ENCODE measurements at regions not wholly inside any gene's neighbourhood (a gene's known extent, or its start where the extent isn't known, plus 50 kb on each side); places are given as distances from the start of the nearest gene placed in this dataset.

DNA sequence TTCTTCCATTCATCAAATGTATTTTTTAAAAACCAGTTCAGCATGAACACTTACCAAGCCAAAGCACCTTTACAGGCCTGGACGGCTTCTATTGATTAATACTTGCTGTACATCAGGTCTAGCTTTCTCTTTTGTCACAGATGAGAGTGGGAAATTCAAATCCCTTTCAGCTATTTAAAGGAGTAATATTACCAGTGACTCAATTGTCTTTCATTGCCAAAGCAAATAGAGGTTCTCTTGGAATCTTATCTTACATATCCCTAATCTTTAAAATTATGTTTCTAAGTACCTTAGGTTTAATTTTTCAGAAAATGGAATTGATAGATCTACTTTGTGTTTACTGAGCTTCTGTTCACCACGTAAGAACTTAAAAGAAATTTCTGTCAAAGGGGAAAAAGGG lies 922.9 kb downstream of the NSUN3 start:
- no CpG with 5 or more reads among the region's 2 CpGs for WGBS (ENCODE audit: insufficient coverage)
- H3K27ac ChIP-seq (ENCODE audit: low read depth in 1 of 2, low read length in 2 of 2), result no peak overlapping the region

DNA sequence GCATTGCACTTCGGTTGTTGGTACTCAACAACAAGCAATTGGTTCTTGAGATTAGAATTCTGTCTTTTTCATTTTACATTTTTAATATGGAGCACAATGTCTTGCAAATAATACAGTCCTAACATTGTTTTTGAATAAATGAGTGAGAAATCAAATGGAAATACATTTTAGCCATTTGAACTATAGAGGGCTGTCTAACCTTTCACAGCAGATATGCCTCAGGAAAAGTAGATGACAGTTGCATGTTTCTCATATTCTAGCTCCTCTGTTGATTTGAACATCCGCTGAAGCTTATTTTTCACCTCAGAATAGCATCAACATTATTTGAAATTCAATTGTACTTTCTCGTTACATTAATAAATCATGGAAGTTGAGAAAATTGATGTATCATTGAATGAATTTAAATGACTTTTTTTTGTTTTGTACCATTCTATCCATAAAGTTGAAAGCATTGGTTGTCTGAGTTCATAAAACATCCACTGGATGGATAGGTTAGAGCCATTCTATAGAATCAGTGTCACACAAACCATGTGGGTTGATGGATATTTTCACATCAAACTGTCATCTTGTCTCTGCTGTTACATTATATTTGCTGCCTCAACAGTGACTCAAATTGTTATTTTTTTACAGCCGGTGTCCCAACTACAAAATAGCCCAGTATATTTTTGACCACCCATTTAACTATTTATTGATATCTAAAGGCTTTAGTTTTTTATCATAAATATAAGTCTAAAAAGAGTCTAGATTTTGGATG lies 928.3 kb downstream of the NSUN3 start:
- H3K36me3 ChIP-seq (replicated peaks in 1 of 2; ENCODE audit: control insufficient read depth in 1 of 2, insufficient read depth in 2 of 2, low read length in 2 of 2), result no peaks in the 10 kb centered on the region
- no CpG with 5 or more reads among the region's 4 CpGs for WGBS (ENCODE audit: insufficient coverage)
- H3K79me2 ChIP-seq (ENCODE audit: insufficient read depth, low read length), result no peaks in the 10 kb centered on the region
- H3K4me2 ChIP-seq (replicated peaks; ENCODE audit: extremely low read depth, low read length, poor library complexity, severe bottlenecking), result no peak overlapping the region
- TF ChIP-seq, protein P1, sequence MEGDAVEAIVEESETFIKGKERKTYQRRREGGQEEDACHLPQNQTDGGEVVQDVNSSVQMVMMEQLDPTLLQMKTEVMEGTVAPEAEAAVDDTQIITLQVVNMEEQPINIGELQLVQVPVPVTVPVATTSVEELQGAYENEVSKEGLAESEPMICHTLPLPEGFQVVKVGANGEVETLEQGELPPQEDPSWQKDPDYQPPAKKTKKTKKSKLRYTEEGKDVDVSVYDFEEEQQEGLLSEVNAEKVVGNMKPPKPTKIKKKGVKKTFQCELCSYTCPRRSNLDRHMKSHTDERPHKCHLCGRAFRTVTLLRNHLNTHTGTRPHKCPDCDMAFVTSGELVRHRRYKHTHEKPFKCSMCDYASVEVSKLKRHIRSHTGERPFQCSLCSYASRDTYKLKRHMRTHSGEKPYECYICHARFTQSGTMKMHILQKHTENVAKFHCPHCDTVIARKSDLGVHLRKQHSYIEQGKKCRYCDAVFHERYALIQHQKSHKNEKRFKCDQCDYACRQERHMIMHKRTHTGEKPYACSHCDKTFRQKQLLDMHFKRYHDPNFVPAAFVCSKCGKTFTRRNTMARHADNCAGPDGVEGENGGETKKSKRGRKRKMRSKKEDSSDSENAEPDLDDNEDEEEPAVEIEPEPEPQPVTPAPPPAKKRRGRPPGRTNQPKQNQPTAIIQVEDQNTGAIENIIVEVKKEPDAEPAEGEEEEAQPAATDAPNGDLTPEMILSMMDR (IDR thresholded peaks at IDR 0.05), result no peak
- Mint-ChIP-seq H3K4me3 (no peak overlapping the region), H3K9me3 (peaks cover 0 to 3% (median 0%) of the 10 kb centered on the region in 7 donors), H3K27ac (no peak overlapping the region), H3K36me3 (no peaks in the 10 kb centered on the region), H3K27me3 (ENCODE audit: low read depth in 3 of 3) (no peaks in the 10 kb centered on the region), H3K4me1 (no peaks in the 10 kb centered on the region)
- no peaks in the 10 kb centered on the region for H3K9me3 ChIP-seq (replicated peaks in 1 of 2; ENCODE audit: control insufficient read depth in 1 of 2, insufficient read depth in 1 of 2, low read length in 2 of 2)
- no peak overlapping the region for H2AFZ ChIP-seq (ENCODE audit: insufficient read depth, low read depth, low read length, poor library complexity, severe bottlenecking)
- no peak overlapping the region for H3K9ac ChIP-seq (ENCODE audit: insufficient read depth, low read length, poor library complexity, severe bottlenecking)
- DNase-seq, result no peak
- H3K4me1 ChIP-seq (ENCODE audit: control insufficient read depth in 1 of 2, insufficient read depth in 2 of 2, low read length in 2 of 2), result no peaks in the 10 kb centered on the region
- H3K27ac ChIP-seq (ENCODE audit: low read depth in 1 of 2, low read length in 2 of 2), result no peak overlapping the region
- H3K27me3 ChIP-seq (ENCODE audit: control insufficient read depth in 2 of 2, insufficient read depth in 2 of 2, low read length in 2 of 2), result no peaks in the 10 kb centered on the region
- intact Hi-C loops (cut with micrococcal nuclease), result no loop called here
- no peak overlapping the region for H3K4me3 ChIP-seq (replicated peaks in 1 of 3; ENCODE audit: low read depth in 2 of 3, low read length in 3 of 3)
- H4K20me1 ChIP-seq (ENCODE audit: insufficient read depth, low read length), result no peaks in the 10 kb centered on the region

More for the DNA sequence above, 922.9 kb downstream of the NSUN3 start:
- Histone ChIP-seq H3K4me2 (replicated peaks; ENCODE audit: extremely low read depth, low read length, poor library complexity, severe bottlenecking) (no peak overlapping the region), H3K4me3 (replicated peaks in 1 of 3; ENCODE audit: low read depth in 2 of 3, low read length in 3 of 3) (no peak overlapping the region), H3K9ac (ENCODE audit: insufficient read depth, low read length, poor library complexity, severe bottlenecking) (no peak overlapping the region), H2AFZ (ENCODE audit: insufficient read depth, low read depth, low read length, poor library complexity, severe bottlenecking) (no peak overlapping the region), H3K79me2 (ENCODE audit: insufficient read depth, low read length) (no peaks in the 10 kb centered on the region), H3K4me1 (ENCODE audit: control insufficient read depth in 1 of 2, insufficient read depth in 2 of 2, low read length in 2 of 2) (no peaks in the 10 kb centered on the region), H3K9me3 (replicated peaks in 1 of 2; ENCODE audit: control insufficient read depth in 1 of 2, insufficient read depth in 1 of 2, low read length in 2 of 2) (no peaks in the 10 kb centered on the region), H3K36me3 (replicated peaks in 1 of 2; ENCODE audit: control insufficient read depth in 1 of 2, insufficient read depth in 2 of 2, low read length in 2 of 2) (no peaks in the 10 kb centered on the region), H4K20me1 (ENCODE audit: insufficient read depth, low read length) (no peaks in the 10 kb centered on the region), H3K27me3 (ENCODE audit: control insufficient read depth in 2 of 2, insufficient read depth in 2 of 2, low read length in 2 of 2) (no peaks in the 10 kb centered on the region)
- TF ChIP-seq, protein P1 (IDR thresholded peaks at IDR 0.05), result no peak
- no peak for DNase-seq
- intact Hi-C loops (cut with micrococcal nuclease), result no loop called here
- no peak overlapping the region for H3K4me3 Mint-ChIP-seq
- H3K4me1 Mint-ChIP-seq, result no peaks in the 10 kb centered on the region
- H3K36me3 Mint-ChIP-seq, result no peaks in the 10 kb centered on the region
- H3K27me3 Mint-ChIP-seq (ENCODE audit: low read depth in 3 of 3), result no peaks in the 10 kb centered on the region
- no peak overlapping the region for H3K27ac Mint-ChIP-seq
- H3K9me3 Mint-ChIP-seq, result peaks cover 0 to 2% (median 0%) of the 10 kb centered on the region in 7 donors

Measured in CD14-positive monocyte (primary cell).